ENCODE measurements at regions not wholly inside any gene's neighbourhood (a gene's known extent, or its start where the extent isn't known, plus 50 kb on each side); places are given as distances from the start of the nearest gene placed in this dataset.

DNA sequence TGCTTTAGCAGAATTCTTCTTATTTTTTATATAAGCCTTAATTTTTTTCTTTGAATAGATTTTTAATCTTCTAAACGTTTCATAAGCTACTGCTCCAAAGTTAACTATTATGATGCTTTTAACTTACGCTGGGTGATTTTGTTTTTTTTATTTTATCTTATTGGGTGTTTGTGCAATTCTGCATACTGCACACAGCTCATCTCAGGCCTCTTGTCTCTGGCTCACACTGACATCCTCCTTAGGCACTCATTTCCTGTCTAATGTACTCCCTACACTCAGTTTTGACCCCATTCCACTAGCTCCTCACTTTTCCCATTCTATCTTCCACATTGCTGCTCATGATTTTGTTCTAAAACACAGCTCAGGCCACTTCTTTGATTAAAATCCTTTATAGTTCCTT, 111.9 kb upstream of the MAP9 start:
- TF ChIP-seq EP300 (IDR thresholded peaks at IDR 0.05) (no peak), POLR2A (IDR thresholded peaks at IDR 0.05) (no peak), POLR2AphosphoS5 (IDR thresholded peaks at IDR 0.05) (no peak)

Data from gastroesophageal sphincter (tissue), 2 donors.